Large intestine (tissue), 3 donors: ENCODE measurements at regions not wholly inside any gene's neighbourhood (a gene's known extent, or its start where the extent isn't known, plus 50 kb on each side); places are given as distances from the start of the nearest gene placed in this dataset.

Source experiments
- DNase-seq, 2 donors: peaks; one replicate each; pipeline versions ENCODE4 v3.0.0 to v3.0.0-alpha.2; 2013
- H3K27ac ChIP-seq: one replicate; pipeline ENCODE4 v1.5.1; 2013; ENCODE audit warnings: low read length
- H3K27me3 ChIP-seq: 2 replicates; pipeline ENCODE4 v1.6.1; 2013; ENCODE audit warnings: low read length; ENCODE audit not compliant: control insufficient read depth, insufficient read depth
- H3K36me3 ChIP-seq: 2 replicates; pipeline ENCODE4 v1.6.1; 2013; ENCODE audit warnings: low read length; ENCODE audit not compliant: control insufficient read depth, insufficient read depth
- H3K4me1 ChIP-seq: one replicate; pipeline ENCODE4 v1.6.1; 2013; ENCODE audit warnings: low read length; ENCODE audit not compliant: control insufficient read depth, insufficient read depth
- H3K4me3 ChIP-seq: one replicate; pipeline ENCODE4 v1.5.1; 2013; ENCODE audit warnings: low read length
- H3K9me3 ChIP-seq: one replicate; pipeline ENCODE4 v1.6.1; 2013; ENCODE audit warnings: mild to moderate bottlenecking, low read depth, low read length, moderate library complexity; ENCODE audit not compliant: control insufficient read depth
- WGBS: methylation state at CpG from one replicate; pipeline ENCODE4 v1.1.5; 2013; ENCODE audit warnings: low lambda C conversion rate; ENCODE audit not compliant: insufficient coverage; 5-methylcytosine and 5-hydroxymethylcytosine counted together

GRCh38 chr15:27592036-27592760 is 506.9 kb downstream of the OCA2 start:
- no CpG with 5 or more reads among the region's 3 CpGs for WGBS
- no peaks in the 10 kb centered on the region for H3K27me3 ChIP-seq
- H3K27ac ChIP-seq: no peak overlapping the region
- no peak overlapping the region for H3K4me3 ChIP-seq
- H3K36me3 ChIP-seq: no peaks in the 10 kb centered on the region
- DNase-seq: no peak
- no peaks in the 10 kb centered on the region for H3K9me3 ChIP-seq
- no peaks in the 10 kb centered on the region for H3K4me1 ChIP-seq
